HEK293 (cell line): ENCODE measurements at regions not wholly inside any gene's neighbourhood (a gene's known extent, or its start where the extent isn't known, plus 50 kb on each side); places are given as distances from the start of the nearest gene placed in this dataset.

Experiments used
- CTCF ChIA-PET: fragments of 350-600 bp; formaldehyde crosslinking; extraction: SDS; loops from one replicate; lab custom pipeline; 2021; ENCODE audit warnings: antibody characterized with exemption; lab: Yijun Ruan, JAX
- POLR2A ChIA-PET: fragments of 300-600 bp; formaldehyde crosslinking; extraction: SDS; loops from one replicate; lab custom pipeline; 2020; ENCODE audit warnings: antibody characterized with exemption, inconsistent platforms; lab: Yijun Ruan, JAX
- H3K27ac ChIP-seq: fragments of 200-500 bp; sonication (Bioruptor generic); 2 replicates; pipeline ENCODE4 v1.5.1; 2014; ENCODE audit warnings: low read depth, low read length, control low read depth, inconsistent platforms; ENCODE audit errors: extremely low read depth
- H3K36me3 ChIP-seq, 2 experiments: fragments of 200-500 bp in 1 of 2; sonication (Bioruptor generic) in 1 of 2; 1 replicate in 1 of 2; 2 replicates in 1 of 2; pipeline ENCODE4 v1.5.1; 2014 to 2017; ENCODE audit warnings: inconsistent platforms in 2 of 2, low read length in 2 of 2; ENCODE audit not compliant: control insufficient read depth in 2 of 2, insufficient read depth in 1 of 2
- H3K4me1 ChIP-seq: fragments of 200-500 bp; sonication (Bioruptor generic); 2 replicates; pipeline ENCODE4 v1.5.1; 2014; ENCODE audit warnings: mild to moderate bottlenecking, low read length, inconsistent platforms; ENCODE audit not compliant: control insufficient read depth, insufficient read depth
- H3K4me3 ChIP-seq: 2 replicates; pipeline ENCODE4 v1.5.1; 2011; ENCODE audit warnings: low read depth, mild to moderate bottlenecking, control low read depth, low read length, moderate library complexity
- H3K9me3 ChIP-seq: fragments of 200-500 bp; sonication (Bioruptor generic); 2 replicates; pipeline ENCODE4 v1.5.1; 2014; ENCODE audit warnings: low read depth, low read length, inconsistent platforms; ENCODE audit not compliant: control insufficient read depth, insufficient read depth
- GLI4 ChIP-seq: fragments of 450-650 bp; formaldehyde crosslinking; IDR thresholded peaks from 2 replicates; pipeline ENCODE4 v1.5.1; 2016; ENCODE audit warnings: missing biosample characterization, missing genetic modification characterization
- ZBTB17 ChIP-seq: fragments of 450-650 bp; formaldehyde crosslinking; IDR thresholded peaks from 2 replicates; pipeline ENCODE4 v1.5.1; 2016; ENCODE audit warnings: missing biosample characterization, missing genetic modification characterization
- ZNF112 ChIP-seq: fragments of 450-650 bp; formaldehyde crosslinking; IDR thresholded peaks from 2 replicates; pipeline ENCODE4 v1.5.0; 2017; ENCODE audit warnings: missing biosample characterization, missing genetic modification characterization
- ZNF174 ChIP-seq: fragments of 450-650 bp; formaldehyde crosslinking; IDR thresholded peaks from 2 replicates; pipeline ENCODE4 v1.5.0; 2017; ENCODE audit warnings: missing biosample characterization, mild to moderate bottlenecking, missing genetic modification characterization
- ZNF211 ChIP-seq: fragments of 450-650 bp; formaldehyde crosslinking; IDR thresholded peaks from 2 replicates; pipeline ENCODE4 v1.5.1; 2016; ENCODE audit warnings: low read depth, missing biosample characterization, missing genetic modification characterization
- ZNF654 ChIP-seq: fragments of 450-650 bp; formaldehyde crosslinking; IDR thresholded peaks from 2 replicates; pipeline ENCODE4 v1.5.1; 2016; ENCODE audit warnings: low read depth, missing biosample characterization, missing genetic modification characterization
- ZNF658 ChIP-seq: fragments of 450-650 bp; formaldehyde crosslinking; IDR thresholded peaks from 2 replicates; pipeline ENCODE4; 2016; ENCODE audit warnings: missing biosample characterization, missing genetic modification characterization
- ZNF660 ChIP-seq: fragments of 450-650 bp; IDR thresholded peaks from 2 replicates; pipeline ENCODE4 v1.5.1; 2018; ENCODE audit warnings: missing biosample characterization, mild to moderate bottlenecking, missing genetic modification characterization
- ZNF76 ChIP-seq: fragments of 450-650 bp; formaldehyde crosslinking; IDR thresholded peaks from 2 replicates; pipeline ENCODE4; 2016; ENCODE audit warnings: low read depth, missing biosample characterization, missing genetic modification characterization, borderline replicate concordance
- TF ChIP-seq, protein P1 (sequence below): fragments of 450-650 bp; formaldehyde crosslinking; IDR thresholded peaks from 2 replicates; pipeline ENCODE4 v1.5.1; 2016; ENCODE audit warnings: missing biosample characterization, missing genetic modification characterization
- TF ChIP-seq, protein P2 (sequence below): fragments of 450-650 bp; formaldehyde crosslinking; IDR thresholded peaks from 2 replicates; pipeline ENCODE4 v1.5.1; 2016; ENCODE audit warnings: missing biosample characterization, missing genetic modification characterization
- TF ChIP-seq, protein P3 (sequence below): fragments of 450-650 bp; formaldehyde crosslinking; IDR thresholded peaks from 2 replicates; pipeline ENCODE4 v1.5.1; 2017; ENCODE audit warnings: missing biosample characterization, missing genetic modification characterization

DNA sequence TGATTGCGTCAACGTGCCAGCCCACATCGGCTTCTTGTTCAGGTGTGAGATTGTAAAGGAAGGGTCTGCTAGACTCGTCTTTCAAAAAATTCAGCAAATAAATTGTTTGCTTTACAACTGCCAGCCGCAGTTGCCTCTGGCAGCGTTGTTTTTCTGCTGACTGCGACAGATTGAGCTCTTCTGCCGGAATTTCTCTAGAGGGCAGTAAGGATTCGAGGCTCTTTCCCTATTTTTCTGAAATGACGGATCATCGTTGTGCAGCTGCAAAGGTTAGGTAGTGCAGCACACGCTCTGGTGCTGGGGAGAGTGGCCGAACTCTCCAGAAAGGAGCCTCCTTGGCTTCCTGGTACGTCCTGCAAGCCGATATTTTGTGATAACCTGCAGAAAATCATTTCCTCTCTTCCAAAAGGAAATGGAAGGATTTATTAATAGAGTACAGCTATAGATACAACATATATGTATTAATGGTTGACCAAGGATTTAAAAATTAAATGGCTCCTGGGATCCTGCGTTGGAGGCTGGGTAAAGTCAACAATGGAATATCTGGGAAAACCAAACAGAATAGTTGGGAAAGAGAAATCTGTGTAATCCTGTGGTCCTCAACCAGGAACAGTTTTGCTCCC, 121.9 kb upstream of the ZFP64 start:
- H3K27ac ChIP-seq, result no peak overlapping the region
- ChIA-PET CTCF (interaction anchor here (0.5 to 3.0 kb wide), 23 partner anchors 8 to 1235 kb away, joined by 3 to 30 read pairs (median 4); no protein-coding TSS in a partner anchor), POLR2A (no interaction called here)
- H3K4me3 ChIP-seq, result no peak overlapping the region
- no peaks in the 10 kb centered on the region for H3K36me3 ChIP-seq
- no peaks in the 10 kb centered on the region for H3K9me3 ChIP-seq
- no peak for TF ChIP-seq ZNF76
- TF ChIP-seq ZNF211 (tag by site-specific recombination), result no peak
- TF ChIP-seq ZBTB17, result 0 out of 2 replicates have a peak, but pooled peaks have one; percentile 18
- TF ChIP-seq ZNF654, result peak; percentile 39
- TF ChIP-seq, protein P1, sequence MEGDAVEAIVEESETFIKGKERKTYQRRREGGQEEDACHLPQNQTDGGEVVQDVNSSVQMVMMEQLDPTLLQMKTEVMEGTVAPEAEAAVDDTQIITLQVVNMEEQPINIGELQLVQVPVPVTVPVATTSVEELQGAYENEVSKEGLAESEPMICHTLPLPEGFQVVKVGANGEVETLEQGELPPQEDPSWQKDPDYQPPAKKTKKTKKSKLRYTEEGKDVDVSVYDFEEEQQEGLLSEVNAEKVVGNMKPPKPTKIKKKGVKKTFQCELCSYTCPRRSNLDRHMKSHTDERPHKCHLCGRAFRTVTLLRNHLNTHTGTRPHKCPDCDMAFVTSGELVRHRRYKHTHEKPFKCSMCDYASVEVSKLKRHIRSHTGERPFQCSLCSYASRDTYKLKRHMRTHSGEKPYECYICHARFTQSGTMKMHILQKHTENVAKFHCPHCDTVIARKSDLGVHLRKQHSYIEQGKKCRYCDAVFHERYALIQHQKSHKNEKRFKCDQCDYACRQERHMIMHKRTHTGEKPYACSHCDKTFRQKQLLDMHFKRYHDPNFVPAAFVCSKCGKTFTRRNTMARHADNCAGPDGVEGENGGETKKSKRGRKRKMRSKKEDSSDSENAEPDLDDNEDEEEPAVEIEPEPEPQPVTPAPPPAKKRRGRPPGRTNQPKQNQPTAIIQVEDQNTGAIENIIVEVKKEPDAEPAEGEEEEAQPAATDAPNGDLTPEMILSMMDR (tag by site-specific recombination), result peak; percentile 20; the same call in 1 of the 2 replicates
- TF ChIP-seq ZNF112 (tag by site-specific recombination), result no peak
- no peak for TF ChIP-seq ZNF174 (tag by site-specific recombination)
- TF ChIP-seq GLI4, result no peak
- TF ChIP-seq, all 188 proteins: peak for 3
- no peaks in the 10 kb centered on the region for H3K4me1 ChIP-seq

DNA sequence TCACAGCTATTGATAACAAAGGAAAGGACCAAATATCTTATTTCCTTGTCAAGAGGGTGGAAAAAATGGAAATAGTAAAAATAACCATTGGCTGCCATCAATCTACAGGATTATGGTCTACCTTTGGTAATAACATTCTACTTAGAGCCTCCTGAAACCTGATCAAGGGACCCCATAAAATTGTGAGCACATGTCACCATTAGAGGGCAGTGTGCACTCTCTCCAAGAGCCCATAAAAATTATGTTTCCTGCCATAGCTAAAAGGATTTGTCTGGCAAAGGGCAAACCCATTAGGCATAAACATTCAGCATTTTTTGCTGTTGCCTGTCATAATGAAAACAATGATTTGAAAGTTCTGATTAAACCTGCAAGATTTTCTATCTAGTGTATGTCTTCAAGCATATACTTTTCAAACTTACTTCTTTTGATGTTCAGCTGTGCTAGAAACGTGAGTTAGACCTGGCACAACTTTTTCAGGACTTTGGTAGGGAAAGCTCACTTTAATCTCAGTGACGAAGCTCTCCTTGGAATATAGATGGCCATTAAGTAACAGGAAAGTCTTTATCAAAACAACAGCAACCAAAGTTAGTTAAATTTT, 120.7 kb upstream of the ZFP64 start:
- H3K27ac ChIP-seq, result no peak overlapping the region
- TF ChIP-seq ZNF654 (peak; percentile 80), ZNF660 (no peak)
- TF ChIP-seq, protein P2, sequence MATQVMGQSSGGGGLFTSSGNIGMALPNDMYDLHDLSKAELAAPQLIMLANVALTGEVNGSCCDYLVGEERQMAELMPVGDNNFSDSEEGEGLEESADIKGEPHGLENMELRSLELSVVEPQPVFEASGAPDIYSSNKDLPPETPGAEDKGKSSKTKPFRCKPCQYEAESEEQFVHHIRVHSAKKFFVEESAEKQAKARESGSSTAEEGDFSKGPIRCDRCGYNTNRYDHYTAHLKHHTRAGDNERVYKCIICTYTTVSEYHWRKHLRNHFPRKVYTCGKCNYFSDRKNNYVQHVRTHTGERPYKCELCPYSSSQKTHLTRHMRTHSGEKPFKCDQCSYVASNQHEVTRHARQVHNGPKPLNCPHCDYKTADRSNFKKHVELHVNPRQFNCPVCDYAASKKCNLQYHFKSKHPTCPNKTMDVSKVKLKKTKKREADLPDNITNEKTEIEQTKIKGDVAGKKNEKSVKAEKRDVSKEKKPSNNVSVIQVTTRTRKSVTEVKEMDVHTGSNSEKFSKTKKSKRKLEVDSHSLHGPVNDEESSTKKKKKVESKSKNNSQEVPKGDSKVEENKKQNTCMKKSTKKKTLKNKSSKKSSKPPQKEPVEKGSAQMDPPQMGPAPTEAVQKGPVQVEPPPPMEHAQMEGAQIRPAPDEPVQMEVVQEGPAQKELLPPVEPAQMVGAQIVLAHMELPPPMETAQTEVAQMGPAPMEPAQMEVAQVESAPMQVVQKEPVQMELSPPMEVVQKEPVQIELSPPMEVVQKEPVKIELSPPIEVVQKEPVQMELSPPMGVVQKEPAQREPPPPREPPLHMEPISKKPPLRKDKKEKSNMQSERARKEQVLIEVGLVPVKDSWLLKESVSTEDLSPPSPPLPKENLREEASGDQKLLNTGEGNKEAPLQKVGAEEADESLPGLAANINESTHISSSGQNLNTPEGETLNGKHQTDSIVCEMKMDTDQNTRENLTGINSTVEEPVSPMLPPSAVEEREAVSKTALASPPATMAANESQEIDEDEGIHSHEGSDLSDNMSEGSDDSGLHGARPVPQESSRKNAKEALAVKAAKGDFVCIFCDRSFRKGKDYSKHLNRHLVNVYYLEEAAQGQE (tag by site-specific recombination), result 0 out of 2 replicates have a peak, but pooled peaks have one; percentile 15
- TF ChIP-seq, protein P3, sequence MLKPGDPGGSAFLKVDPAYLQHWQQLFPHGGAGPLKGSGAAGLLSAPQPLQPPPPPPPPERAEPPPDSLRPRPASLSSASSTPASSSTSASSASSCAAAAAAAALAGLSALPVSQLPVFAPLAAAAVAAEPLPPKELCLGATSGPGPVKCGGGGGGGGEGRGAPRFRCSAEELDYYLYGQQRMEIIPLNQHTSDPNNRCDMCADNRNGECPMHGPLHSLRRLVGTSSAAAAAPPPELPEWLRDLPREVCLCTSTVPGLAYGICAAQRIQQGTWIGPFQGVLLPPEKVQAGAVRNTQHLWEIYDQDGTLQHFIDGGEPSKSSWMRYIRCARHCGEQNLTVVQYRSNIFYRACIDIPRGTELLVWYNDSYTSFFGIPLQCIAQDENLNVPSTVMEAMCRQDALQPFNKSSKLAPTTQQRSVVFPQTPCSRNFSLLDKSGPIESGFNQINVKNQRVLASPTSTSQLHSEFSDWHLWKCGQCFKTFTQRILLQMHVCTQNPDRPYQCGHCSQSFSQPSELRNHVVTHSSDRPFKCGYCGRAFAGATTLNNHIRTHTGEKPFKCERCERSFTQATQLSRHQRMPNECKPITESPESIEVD (tag by site-specific recombination), result peak; percentile 40; the same call in 1 of the 2 replicates
- H3K36me3 ChIP-seq, result no peaks in the 10 kb centered on the region
- ChIA-PET CTCF (interaction anchor here (0.5 to 3.0 kb wide), 51 partner anchors 10 to 1998 kb away, joined by 3 to 30 read pairs (median 3); no protein-coding TSS in a partner anchor), POLR2A (no interaction called here)
- H3K4me3 ChIP-seq, result no peak overlapping the region
- no peaks in the 10 kb centered on the region for H3K4me1 ChIP-seq
- no peaks in the 10 kb centered on the region for H3K9me3 ChIP-seq

DNA sequence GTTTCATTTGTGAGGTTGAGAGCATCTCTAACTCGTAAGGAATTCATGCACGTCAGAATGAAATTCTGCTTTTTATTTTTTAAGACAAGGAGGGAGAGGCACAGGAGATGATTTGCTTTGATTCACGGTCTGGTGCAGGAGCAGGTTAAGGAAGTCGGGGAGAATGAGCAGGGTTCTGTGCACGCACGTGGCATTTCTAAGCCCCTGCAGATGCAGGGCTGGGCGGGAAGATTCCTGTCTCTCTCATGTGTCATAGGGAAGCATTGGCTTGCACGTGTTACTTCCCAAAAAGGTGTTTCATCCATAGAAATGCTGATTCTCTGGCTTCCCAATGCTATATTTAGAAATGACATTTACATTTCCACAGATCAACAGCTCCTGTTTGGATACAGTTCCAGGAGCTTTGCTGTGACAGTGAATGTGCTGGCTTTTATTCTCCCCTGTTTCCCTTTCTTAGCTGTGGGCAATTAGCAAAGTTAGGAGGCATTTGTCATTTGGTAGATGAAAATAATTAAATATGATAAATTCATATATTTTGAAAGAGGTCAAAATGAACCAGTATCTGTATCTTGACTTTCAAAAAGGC, 119.7 kb upstream of the ZFP64 start:
- no peak for TF ChIP-seq ZNF658 (tag by site-specific recombination)
- H3K4me3 ChIP-seq, result no peak overlapping the region
- POLR2A ChIA-PET, result no interaction called here
- no peaks in the 10 kb centered on the region for H3K9me3 ChIP-seq
- H3K4me1 ChIP-seq, result no peaks in the 10 kb centered on the region
- no peaks in the 10 kb centered on the region for H3K36me3 ChIP-seq
- H3K27ac ChIP-seq, result no peak overlapping the region
- CTCF ChIA-PET, result interaction anchor here (0.6 to 3.0 kb wide), 30 partner anchors 10 to 1555 kb away, joined by 3 to 30 read pairs (median 3); no protein-coding TSS in a partner anchor
